Testis (tissue), 2 donors: ENCODE measurements at regions not wholly inside any gene's neighbourhood (a gene's known extent, or its start where the extent isn't known, plus 50 kb on each side); places are given as distances from the start of the nearest gene placed in this dataset.

ENCODE experiments used
- POLR2A ChIP-seq: fragments of 450-650 bp; IDR thresholded peaks from one replicate; pipeline ENCODE4 v1.6.1; 2017; ENCODE audit warnings: antibody characterized with exemption, mild to moderate bottlenecking, moderate library complexity
- TF ChIP-seq, protein P1 (sequence below), 3 experiments: fragments of 450-650 bp in 2 of 3; fragments of 200-600 bp in 1 of 3; sonication (generic) in 1 of 3; IDR thresholded peaks; one replicate each; pipeline ENCODE4 v1.5.1; 2016 to 2019; ENCODE audit warnings: antibody characterized with exemption in 3 of 3, mild to moderate bottlenecking in 2 of 3, moderate library complexity in 1 of 3

- TF ChIP-seq POLR2A, result no peak
- TF ChIP-seq, protein P1, sequence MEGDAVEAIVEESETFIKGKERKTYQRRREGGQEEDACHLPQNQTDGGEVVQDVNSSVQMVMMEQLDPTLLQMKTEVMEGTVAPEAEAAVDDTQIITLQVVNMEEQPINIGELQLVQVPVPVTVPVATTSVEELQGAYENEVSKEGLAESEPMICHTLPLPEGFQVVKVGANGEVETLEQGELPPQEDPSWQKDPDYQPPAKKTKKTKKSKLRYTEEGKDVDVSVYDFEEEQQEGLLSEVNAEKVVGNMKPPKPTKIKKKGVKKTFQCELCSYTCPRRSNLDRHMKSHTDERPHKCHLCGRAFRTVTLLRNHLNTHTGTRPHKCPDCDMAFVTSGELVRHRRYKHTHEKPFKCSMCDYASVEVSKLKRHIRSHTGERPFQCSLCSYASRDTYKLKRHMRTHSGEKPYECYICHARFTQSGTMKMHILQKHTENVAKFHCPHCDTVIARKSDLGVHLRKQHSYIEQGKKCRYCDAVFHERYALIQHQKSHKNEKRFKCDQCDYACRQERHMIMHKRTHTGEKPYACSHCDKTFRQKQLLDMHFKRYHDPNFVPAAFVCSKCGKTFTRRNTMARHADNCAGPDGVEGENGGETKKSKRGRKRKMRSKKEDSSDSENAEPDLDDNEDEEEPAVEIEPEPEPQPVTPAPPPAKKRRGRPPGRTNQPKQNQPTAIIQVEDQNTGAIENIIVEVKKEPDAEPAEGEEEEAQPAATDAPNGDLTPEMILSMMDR (IDR thresholded peaks at IDR 0.05), result no peak
These were observed 1176.2 kb upstream of the IGFBP7 start for GRCh38 chr4:58286335-58286734.
